H1 (cell line): ENCODE measurements at regions not wholly inside any gene's neighbourhood (a gene's known extent, or its start where the extent isn't known, plus 50 kb on each side); places are given as distances from the start of the nearest gene placed in this dataset.

Source experiments
- CTCF ChIA-PET: fragments of 300-600 bp; sonication (Branson Sonifier 250); formaldehyde crosslinking; loops from one replicate; lab custom pipeline; 2021; ENCODE audit not compliant: partially characterized antibody; lab: Charles Lee
- POLR2A ChIA-PET: fragments of 300-600 bp; sonication (Branson Sonifier 250); formaldehyde crosslinking; loops from one replicate; lab custom pipeline; 2021; ENCODE audit warnings: inconsistent platforms; ENCODE audit not compliant: partially characterized antibody; lab: Charles Lee
- DNase-seq, 2 experiments: peaks; one replicate each; pipeline versions ENCODE4 v3.0.0 to v3.0.0-alpha.2; 2010 to 2022; ENCODE audit warnings: low spot score in 2 of 2, low read depth in 1 of 2, mixed read lengths in 1 of 2
- FAIRE-seq: peaks from 2 replicates; lab custom pipeline; 2011; peaks lifted over from hg19 to GRCh38; lab: Jason Lieb, UNC
- H2AFZ ChIP-seq: 2 replicates; pipeline ENCODE4 v1.8.1; 2012; ENCODE audit warnings: low read length, inconsistent platforms
- H2AK5ac ChIP-seq: 2 replicates; pipeline ENCODE4 v1.6.1; 2013; ENCODE audit warnings: low read depth, low read length
- H2BK120ac ChIP-seq: replicated peaks from 2 replicates; pipeline ENCODE3; 2013; ENCODE audit warnings: low read depth, low read length, inconsistent platforms
- H2BK12ac ChIP-seq: 2 replicates; pipeline ENCODE4 v1.6.1; 2013; ENCODE audit warnings: low read depth, low read length
- H2BK15ac ChIP-seq: 2 replicates; pipeline ENCODE4 v1.6.1; 2013; ENCODE audit warnings: low read length
- H2BK20ac ChIP-seq: 2 replicates; pipeline ENCODE4 v1.6.1; 2013; ENCODE audit warnings: low read length
- H2BK5ac ChIP-seq: 2 replicates; pipeline ENCODE4 v1.6.1; 2013; ENCODE audit warnings: low read depth, low read length
- H3K14ac ChIP-seq: 2 replicates; pipeline ENCODE4 v1.6.1; 2013; ENCODE audit warnings: inconsistent platforms; ENCODE audit not compliant: insufficient read length
- H3K18ac ChIP-seq: 2 replicates; pipeline ENCODE4 v1.6.1; 2013; ENCODE audit warnings: low read length; ENCODE audit errors: extremely low read depth
- H3K23ac ChIP-seq: 2 replicates; pipeline ENCODE4 v1.6.1; 2013; ENCODE audit warnings: inconsistent platforms; ENCODE audit not compliant: insufficient read length
- H3K23me2 ChIP-seq: 2 replicates; pipeline ENCODE4 v1.6.1; 2013; ENCODE audit warnings: low read depth, low read length
- H3K27ac ChIP-seq: 2 replicates; pipeline ENCODE4 v1.6.1; 2011; ENCODE audit warnings: low read depth, low read length, inconsistent platforms
- H3K27me3 ChIP-seq, 4 experiments: replicated peaks in 1 of 4; 1 replicate in 1 of 4; 2 replicates in 3 of 4; pipeline versions ENCODE4 v1.6.1 to v1.8.1; 2011 to 2013; ENCODE audit warnings: low read length in 3 of 4, mild to moderate bottlenecking in 3 of 4, inconsistent platforms in 2 of 4, mixed read lengths in 2 of 4, moderate library complexity in 1 of 4; ENCODE audit not compliant: control insufficient read depth in 3 of 4, insufficient read depth in 3 of 4; ENCODE audit errors: extremely low read depth in 1 of 4
- H3K36me3 ChIP-seq, 4 experiments: 2 replicates each; pipeline versions ENCODE4 v1.6.1 to v1.8.1; 2011 to 2013; ENCODE audit warnings: mild to moderate bottlenecking in 4 of 4, low read length in 3 of 4, moderate library complexity in 2 of 4, control low read depth in 1 of 4, inconsistent platforms in 1 of 4; ENCODE audit not compliant: insufficient read depth in 4 of 4, control insufficient read depth in 2 of 4
- H3K4ac ChIP-seq: replicated peaks from 2 replicates; pipeline ENCODE3; 2013; ENCODE audit warnings: low read length, low read depth, mixed read lengths, inconsistent platforms; ENCODE audit not compliant: insufficient read length
- H3K4me1 ChIP-seq, 4 experiments: replicated peaks in 1 of 4; 1 replicate in 1 of 4; 2 replicates in 3 of 4; pipeline versions ENCODE4 v1.6.1 to v1.8.1; 2011 to 2013; ENCODE audit warnings: low read length in 3 of 4, inconsistent platforms in 2 of 4, mixed read lengths in 1 of 4; ENCODE audit not compliant: insufficient read depth in 4 of 4, control insufficient read depth in 3 of 4
- H3K4me2 ChIP-seq, 2 experiments: 2 replicates each; pipeline versions ENCODE4 v1.6.1 to v1.8.1; 2011 to 2013; ENCODE audit warnings: low read depth in 2 of 2, low read length in 2 of 2, control low read depth in 1 of 2, inconsistent platforms in 1 of 2, mild to moderate bottlenecking in 1 of 2; ENCODE audit not compliant: insufficient read depth in 1 of 2
- H3K4me3 ChIP-seq, 4 experiments: fragments of 200-600, 300-600 bp in 1 of 4; sonication (generic), shearing (Covaris generic), sonication (Bioruptor Twin) in 1 of 4; 2 replicates each; pipeline versions ENCODE4 v1.5.1 to v1.8.1; 2011 to 2016; ENCODE audit warnings: low read length in 4 of 4, low read depth in 3 of 4, control low read depth in 2 of 4, inconsistent platforms in 2 of 4, mild to moderate bottlenecking in 2 of 4, mixed read lengths in 1 of 4, moderate library complexity in 1 of 4; ENCODE audit not compliant: insufficient read depth in 2 of 4; ENCODE audit errors: extremely low read depth in 1 of 4
- H3K56ac ChIP-seq: replicated peaks from 2 replicates; pipeline ENCODE3; 2013; ENCODE audit warnings: low read depth, mild to moderate bottlenecking, mixed read lengths, low read length, inconsistent platforms; ENCODE audit not compliant: insufficient read length
- H3K79me1 ChIP-seq: 2 replicates; pipeline ENCODE4 v1.6.1; 2013; ENCODE audit warnings: low read depth, low read length, control low read depth
- H3K79me2 ChIP-seq, 2 experiments: 2 replicates each; pipeline versions ENCODE4 v1.6.1 to v1.8.1; 2012 to 2013; ENCODE audit warnings: low read length in 2 of 2, mild to moderate bottlenecking in 2 of 2, inconsistent platforms in 1 of 2; ENCODE audit not compliant: insufficient read depth in 2 of 2, control insufficient read depth in 1 of 2
- H3K9ac ChIP-seq, 4 experiments: replicated peaks in 1 of 4; 1 replicate in 1 of 4; 2 replicates in 3 of 4; pipeline versions ENCODE4 v1.6.1 to v1.8.1; 2011 to 2013; ENCODE audit warnings: low read depth in 3 of 4, low read length in 3 of 4, control low read depth in 2 of 4, mild to moderate bottlenecking in 2 of 4, moderate library complexity in 2 of 4, inconsistent platforms in 1 of 4; ENCODE audit errors: extremely low read depth in 1 of 4
- H3K9me3 ChIP-seq, 2 experiments: 2 replicates each; pipeline versions ENCODE4 v1.6.1 to v1.8.1; 2012 to 2013; ENCODE audit warnings: mild to moderate bottlenecking in 2 of 2, moderate library complexity in 2 of 2, control low read depth in 1 of 2, inconsistent platforms in 1 of 2, low read depth in 1 of 2, low read length in 1 of 2, mixed read lengths in 1 of 2; ENCODE audit not compliant: insufficient read depth in 2 of 2
- H4K20me1 ChIP-seq, 2 experiments: replicated peaks in 1 of 2; 2 replicates each; pipeline versions ENCODE3 to v1.8.1; 2011 to 2013; ENCODE audit warnings: inconsistent platforms in 2 of 2, low read length in 2 of 2, mild to moderate bottlenecking in 1 of 2; ENCODE audit not compliant: insufficient read depth in 2 of 2, control insufficient read depth in 1 of 2
- H4K5ac ChIP-seq: 2 replicates; pipeline ENCODE4 v1.6.1; 2013; ENCODE audit warnings: low read length, low read depth, mixed read lengths, inconsistent platforms; ENCODE audit not compliant: insufficient read length
- H4K8ac ChIP-seq: 2 replicates; pipeline ENCODE4 v1.8.0; 2013; ENCODE audit warnings: mild to moderate bottlenecking, moderate library complexity, low read length, inconsistent platforms; ENCODE audit not compliant: insufficient read depth; ENCODE audit errors: extremely low read depth
- H4K91ac ChIP-seq: replicated peaks from 2 replicates; pipeline ENCODE3; 2013; ENCODE audit warnings: low read length, mixed read lengths, inconsistent platforms; ENCODE audit not compliant: insufficient read length
- CEBPB ChIP-seq: IDR thresholded peaks from 2 replicates; pipeline ENCODE4 v1.6.1; 2012; ENCODE audit warnings: low read depth, low read length
- CHD1 ChIP-seq: IDR thresholded peaks from 2 replicates; pipeline ENCODE4 v1.6.1; 2012; ENCODE audit warnings: low read depth, low read length, improper control_type of control experiment
- CHD2 ChIP-seq: IDR thresholded peaks from 2 replicates; pipeline ENCODE4 v1.6.1; 2012; ENCODE audit warnings: low read length, improper control_type of control experiment
- CTBP2 ChIP-seq: IDR thresholded peaks from 2 replicates; pipeline ENCODE4 v1.7.0; 2011; ENCODE audit warnings: borderline replicate concordance, mild to moderate bottlenecking, moderate library complexity, mixed read lengths, low read length; ENCODE audit not compliant: insufficient read depth, insufficient read length
- CTCF ChIP-seq, 3 experiments: IDR thresholded peaks; 1 replicate in 2 of 3; 2 replicates in 1 of 3; pipeline versions ENCODE4 v1.5.1 to v1.6.1; 2011; ENCODE audit warnings: low read length in 3 of 3, mild to moderate bottlenecking in 3 of 3, inconsistent platforms in 2 of 3, low read depth in 1 of 3, moderate library complexity in 1 of 3; ENCODE audit not compliant: insufficient read depth in 1 of 3; ENCODE audit errors: control extremely low read depth in 1 of 3
- GABPA ChIP-seq: IDR thresholded peaks from 2 replicates; pipeline ENCODE4 v1.6.1; 2011; ENCODE audit warnings: mild to moderate bottlenecking, low read length, moderate library complexity, borderline replicate concordance; ENCODE audit not compliant: insufficient read depth
- GTF2F1 ChIP-seq: IDR thresholded peaks from 2 replicates; pipeline ENCODE4 v1.6.1; 2012; ENCODE audit warnings: low read depth, low read length, improper control_type of control experiment, borderline replicate concordance
- NRF1 ChIP-seq: IDR thresholded peaks from 2 replicates; pipeline ENCODE4 v1.6.1; 2011; ENCODE audit warnings: mild to moderate bottlenecking, low read depth, low read length, improper control_type of control experiment
- POLR2AphosphoS5 ChIP-seq: IDR thresholded peaks from 2 replicates; pipeline ENCODE4 v1.6.1; 2011; ENCODE audit warnings: low read depth, low read length
- RBBP5 ChIP-seq: IDR thresholded peaks from 2 replicates; pipeline ENCODE4 v1.7.1; 2012; ENCODE audit warnings: low read depth, mild to moderate bottlenecking, inconsistent platforms, low read length, moderate library complexity, borderline replicate concordance
- SIN3A ChIP-seq, 2 experiments: IDR thresholded peaks in 1 of 2; conservative IDR thresholded peaks in 1 of 2; 2 replicates each; pipeline ENCODE4 v1.6.1; 2011 to 2012; ENCODE audit warnings: low read length in 2 of 2, improper control_type of control experiment in 1 of 2, low read depth in 1 of 2, mild to moderate bottlenecking in 1 of 2
- TCF12 ChIP-seq: IDR thresholded peaks from 2 replicates; pipeline ENCODE4 v1.6.1; 2011; ENCODE audit warnings: low read depth, mild to moderate bottlenecking, low read length
- YY1 ChIP-seq: IDR thresholded peaks from 2 replicates; pipeline ENCODE4 v1.6.1; 2011; ENCODE audit warnings: low read depth, mild to moderate bottlenecking, low read length

GRCh38 chr12:86914721-86915120 is 658.5 kb upstream of the MGAT4C start:
- H3K18ac ChIP-seq, result no peak overlapping the region
- no peaks in the 10 kb centered on the region for H3K79me1 ChIP-seq
- H3K36me3 ChIP-seq, result no peaks in the 10 kb centered on the region
- POLR2A ChIA-PET, result no interaction called here
- no peaks in the 10 kb centered on the region for H4K20me1 ChIP-seq
- no peaks in the 10 kb centered on the region for H3K23me2 ChIP-seq
- no peak overlapping the region for H4K5ac ChIP-seq
- H2BK20ac ChIP-seq, result no peak overlapping the region
- CTCF ChIA-PET, result interaction anchor here (0.6 to 1.6 kb wide), 29 partner anchors 8 to 1879 kb away, joined by 3 to 7 read pairs (median 4); no protein-coding TSS in a partner anchor
- no peak overlapping the region for H4K8ac ChIP-seq
- H3K56ac ChIP-seq, result no peak overlapping the region
- H3K79me2 ChIP-seq, result no peaks in the 10 kb centered on the region
- H3K23ac ChIP-seq, result no peak overlapping the region
- H3K4me3 ChIP-seq, result no peak overlapping the region
- H3K4me1 ChIP-seq, result no peaks in the 10 kb centered on the region
- DNase-seq (no peak), FAIRE-seq (no peak)
- H2AFZ ChIP-seq, result no peak overlapping the region
- no peak overlapping the region for H3K9ac ChIP-seq
- no peak overlapping the region for H2BK5ac ChIP-seq
- H3K14ac ChIP-seq, result no peak overlapping the region
- H4K91ac ChIP-seq, result no peak overlapping the region
- no peaks in the 10 kb centered on the region for H3K27me3 ChIP-seq
- no peak overlapping the region for H2BK15ac ChIP-seq
- no peak overlapping the region for H3K4me2 ChIP-seq
- H2AK5ac ChIP-seq, result no peak overlapping the region
- no peak overlapping the region for H2BK120ac ChIP-seq
- no peak overlapping the region for H3K27ac ChIP-seq
- no peak overlapping the region for H2BK12ac ChIP-seq
- no peak overlapping the region for H3K4ac ChIP-seq
- H3K9me3 ChIP-seq, result peaks cover 3 to 5% of the 10 kb centered on the region in 2 experiments; a peak in 1 of 4 replicates
- TF ChIP-seq NRF1, result no peak
- TF ChIP-seq CTBP2, result no peak
- TF ChIP-seq CTCF (IDR thresholded peaks at IDR 0.05; ENCODE audit: control extremely low read depth in 1 of 3, insufficient read depth in 1 of 3, low read depth in 1 of 3, low read length in 3 of 3), result peak in 2 of 3 experiments; percentile 59 to 69; a peak in 3 of 4 replicates
- no peak for TF ChIP-seq YY1
- TF ChIP-seq POLR2AphosphoS5, result no peak
- no peak for TF ChIP-seq RBBP5
- no peak for TF ChIP-seq GTF2F1
- no peak for TF ChIP-seq CHD2
- no peak for TF ChIP-seq CHD1
- TF ChIP-seq SIN3A (conservative IDR thresholded peaks at IDR 0.05 in 1 of 2, IDR thresholded peaks at IDR 0.05 in 1 of 2; ENCODE audit: low read depth in 1 of 2, low read length in 2 of 2), result no peak
- peak; percentile 54 for TF ChIP-seq CEBPB
- TF ChIP-seq GABPA, result no peak
- no peak for TF ChIP-seq TCF12
